ENCODE measurements at regions not wholly inside any gene's neighbourhood (a gene's known extent, or its start where the extent isn't known, plus 50 kb on each side); places are given as distances from the start of the nearest gene placed in this dataset.
"Not testable (repeated sequence)": the region's sequence is repeated elsewhere in the genome, so short reads cannot be mapped to it uniquely, and the experiment has no call there.

DNA sequence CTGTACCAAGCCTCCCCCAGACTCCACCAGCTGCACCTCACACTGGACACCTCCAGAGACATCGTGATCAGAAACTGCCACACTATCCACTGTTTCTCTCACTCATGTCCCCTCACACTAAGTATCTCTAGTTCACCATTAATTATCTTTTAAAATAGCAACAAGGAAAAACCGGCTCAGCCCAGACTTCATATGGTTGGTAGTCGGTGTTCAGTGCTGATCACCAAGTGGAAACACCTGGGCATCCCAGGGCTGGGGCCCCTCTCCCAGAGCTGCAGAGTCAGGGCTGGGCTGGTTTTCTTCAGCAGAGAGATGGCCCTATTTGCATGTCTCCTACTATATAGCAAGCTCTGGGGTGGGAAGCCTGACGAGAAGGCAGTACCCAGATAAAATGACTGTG lies 1140.0 kb downstream of the TMEM121 start:
- Histone ChIP-seq H3K4me3 (ENCODE audit: insufficient read depth, low read depth, low read length) (no peak overlapping the region), H3K27me3 (ENCODE audit: insufficient read depth, low read length) (no peaks in the 10 kb centered on the region), H2AFZ (ENCODE audit: low read depth, low read length) (no peak overlapping the region), H3K9me3 (ENCODE audit: insufficient read depth, low read depth, low read length) (peaks cover 5% of the 10 kb centered on the region), H3K79me2 (ENCODE audit: insufficient read depth, low read length) (no peaks in the 10 kb centered on the region), H3K36me3 (ENCODE audit: insufficient read depth, low read length) (no peaks in the 10 kb centered on the region), H4K20me1 (ENCODE audit: insufficient read depth, low read length) (no peaks in the 10 kb centered on the region), H3K27ac (ENCODE audit: low read depth, low read length) (no peak overlapping the region), H3K9ac (ENCODE audit: low read length) (no peak overlapping the region), H3K4me1 (ENCODE audit: insufficient read depth, low read length) (no peaks in the 10 kb centered on the region), H3K4me2 (ENCODE audit: low read length) (no peak overlapping the region)
- Mint-ChIP-seq H3K4me1 (ENCODE audit: low read depth, unreplicated experiment) (no peaks in the 10 kb centered on the region), H3K9me3 (ENCODE audit: unreplicated experiment) (peaks cover 9% of the 10 kb centered on the region), H3K4me3 (ENCODE audit: unreplicated experiment) (no peak overlapping the region), H3K27ac (ENCODE audit: unreplicated experiment) (no peak overlapping the region), H3K36me3 (ENCODE audit: low read depth, unreplicated experiment) (no peaks in the 10 kb centered on the region), H3K27me3 (ENCODE audit: low read depth, unreplicated experiment) (no peaks in the 10 kb centered on the region)
- TF ChIP-seq EZH2 (IDR thresholded peaks at IDR 0.05; ENCODE audit: insufficient read depth, low read length) (no peak), CTCF (IDR thresholded peaks at IDR 0.05; ENCODE audit: insufficient read depth, low read depth, low read length) (no peak)
- DNase-seq (ENCODE audit: low read depth) = no peak
- FAIRE-seq = no peak

- Mint-ChIP-seq H3K27me3 (ENCODE audit: low read depth, unreplicated experiment) (no peaks in the 10 kb centered on the region), H3K4me1 (ENCODE audit: low read depth, unreplicated experiment) (no peaks in the 10 kb centered on the region), H3K27ac (ENCODE audit: unreplicated experiment) (no peak overlapping the region), H3K4me3 (ENCODE audit: unreplicated experiment) (no peak overlapping the region), H3K36me3 (ENCODE audit: low read depth, unreplicated experiment) (no peaks in the 10 kb centered on the region), H3K9me3 (ENCODE audit: unreplicated experiment) (peaks cover 2% of the 10 kb centered on the region)
- Histone ChIP-seq H3K4me3 (ENCODE audit: insufficient read depth, low read depth, low read length) (no peak overlapping the region), H3K9ac (ENCODE audit: low read length) (no peak overlapping the region), H3K36me3 (ENCODE audit: insufficient read depth, low read length) (no peaks in the 10 kb centered on the region), H3K79me2 (ENCODE audit: insufficient read depth, low read length) (no peaks in the 10 kb centered on the region), H3K4me1 (ENCODE audit: insufficient read depth, low read length) (no peaks in the 10 kb centered on the region), H2AFZ (ENCODE audit: low read depth, low read length) (no peak overlapping the region), H3K9me3 (ENCODE audit: insufficient read depth, low read depth, low read length) (peaks cover 7% of the 10 kb centered on the region), H3K27ac (ENCODE audit: low read depth, low read length) (no peak overlapping the region), H4K20me1 (ENCODE audit: insufficient read depth, low read length) (no peaks in the 10 kb centered on the region), H3K4me2 (ENCODE audit: low read length) (no peak overlapping the region), H3K27me3 (ENCODE audit: insufficient read depth, low read length) (no peaks in the 10 kb centered on the region)
- DNase-seq (ENCODE audit: low read depth) (no peak), FAIRE-seq (no peak)
- TF ChIP-seq EZH2 (IDR thresholded peaks at IDR 0.05; ENCODE audit: insufficient read depth, low read length) (no peak), CTCF (IDR thresholded peaks at IDR 0.05; ENCODE audit: insufficient read depth, low read depth, low read length) (no peak)
Measured at GRCh38 chr14:106670011-106670410, 1143.6 kb downstream of the TMEM121 start.

- H3K9me3 ChIP-seq (ENCODE audit: insufficient read depth, low read depth, low read length); H3K27ac ChIP-seq (ENCODE audit: low read depth, low read length); H3K4me3 Mint-ChIP-seq (ENCODE audit: unreplicated experiment); H4K20me1 ChIP-seq (ENCODE audit: insufficient read depth, low read length); DNase-seq (ENCODE audit: low read depth); H3K4me3 ChIP-seq (ENCODE audit: insufficient read depth, low read depth, low read length); H3K27me3 Mint-ChIP-seq (ENCODE audit: low read depth, unreplicated experiment); H2AFZ ChIP-seq (ENCODE audit: low read depth, low read length); FAIRE-seq; H3K4me1 ChIP-seq (ENCODE audit: insufficient read depth, low read length); H3K79me2 ChIP-seq (ENCODE audit: insufficient read depth, low read length); H3K27ac Mint-ChIP-seq (ENCODE audit: unreplicated experiment); H3K4me2 ChIP-seq (ENCODE audit: low read length); H3K9me3 Mint-ChIP-seq (ENCODE audit: unreplicated experiment); H3K4me1 Mint-ChIP-seq (ENCODE audit: low read depth, unreplicated experiment); H3K27me3 ChIP-seq (ENCODE audit: insufficient read depth, low read length); H3K9ac ChIP-seq (ENCODE audit: low read length); H3K36me3 Mint-ChIP-seq (ENCODE audit: low read depth, unreplicated experiment); H3K36me3 ChIP-seq (ENCODE audit: insufficient read depth, low read length): not testable (repeated sequence)
Measured at GRCh38 chr14:106674093-106674492, 1147.7 kb downstream of the TMEM121 start.

DNA sequence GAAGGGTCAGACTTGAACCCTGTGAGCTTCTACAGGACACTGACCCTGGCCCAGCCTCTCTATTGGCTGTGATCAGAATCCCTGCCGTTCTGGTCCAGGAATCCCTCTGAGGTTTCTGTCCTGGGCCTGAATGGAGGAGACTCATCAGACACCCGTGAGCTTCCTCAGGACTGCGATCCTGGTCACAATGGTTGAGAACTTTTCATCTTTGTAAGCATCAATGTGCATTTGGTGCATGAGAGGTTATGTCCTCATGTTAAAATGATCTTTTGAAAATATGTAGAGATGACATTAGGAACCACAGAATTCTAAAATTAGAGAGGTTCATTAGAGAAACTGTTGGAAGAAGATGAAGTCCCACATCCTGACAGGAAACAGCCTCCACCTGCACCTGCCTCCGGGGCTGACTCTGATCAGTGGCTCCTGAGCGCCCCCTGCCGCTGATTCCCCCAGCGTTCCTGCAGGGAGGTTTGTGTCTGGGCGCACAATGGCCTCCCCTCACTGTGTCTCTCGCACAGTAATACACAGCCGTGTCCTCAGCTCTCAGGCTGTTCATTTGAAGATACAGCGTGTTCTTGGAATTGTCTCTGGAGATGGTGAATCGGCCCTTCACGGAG lies 1148.2 kb downstream of the TMEM121 start:
- not testable (repeated sequence) for H3K4me1 Mint-ChIP-seq (ENCODE audit: low read depth, unreplicated experiment); FAIRE-seq; H3K9ac ChIP-seq (ENCODE audit: low read length); H3K79me2 ChIP-seq (ENCODE audit: insufficient read depth, low read length); H2AFZ ChIP-seq (ENCODE audit: low read depth, low read length); H3K9me3 Mint-ChIP-seq (ENCODE audit: unreplicated experiment); H3K4me3 ChIP-seq (ENCODE audit: insufficient read depth, low read depth, low read length); H3K36me3 ChIP-seq (ENCODE audit: insufficient read depth, low read length); H3K9me3 ChIP-seq (ENCODE audit: insufficient read depth, low read depth, low read length); H3K4me1 ChIP-seq (ENCODE audit: insufficient read depth, low read length); DNase-seq (ENCODE audit: low read depth); H3K27ac ChIP-seq (ENCODE audit: low read depth, low read length); H3K27ac Mint-ChIP-seq (ENCODE audit: unreplicated experiment); H3K27me3 ChIP-seq (ENCODE audit: insufficient read depth, low read length); H3K4me2 ChIP-seq (ENCODE audit: low read length); H3K27me3 Mint-ChIP-seq (ENCODE audit: low read depth, unreplicated experiment); H3K36me3 Mint-ChIP-seq (ENCODE audit: low read depth, unreplicated experiment); H4K20me1 ChIP-seq (ENCODE audit: insufficient read depth, low read length); H3K4me3 Mint-ChIP-seq (ENCODE audit: unreplicated experiment)

- not testable (repeated sequence) for H3K4me2 ChIP-seq (ENCODE audit: low read length); H3K9me3 ChIP-seq (ENCODE audit: insufficient read depth, low read depth, low read length); H3K4me3 ChIP-seq (ENCODE audit: insufficient read depth, low read depth, low read length); H3K27me3 Mint-ChIP-seq (ENCODE audit: low read depth, unreplicated experiment); H3K4me1 Mint-ChIP-seq (ENCODE audit: low read depth, unreplicated experiment); H3K9ac ChIP-seq (ENCODE audit: low read length); H3K79me2 ChIP-seq (ENCODE audit: insufficient read depth, low read length); H3K36me3 ChIP-seq (ENCODE audit: insufficient read depth, low read length); DNase-seq (ENCODE audit: low read depth); H3K36me3 Mint-ChIP-seq (ENCODE audit: low read depth, unreplicated experiment); FAIRE-seq; H3K27me3 ChIP-seq (ENCODE audit: insufficient read depth, low read length); H3K4me3 Mint-ChIP-seq (ENCODE audit: unreplicated experiment); H3K27ac Mint-ChIP-seq (ENCODE audit: unreplicated experiment); H3K4me1 ChIP-seq (ENCODE audit: insufficient read depth, low read length); H2AFZ ChIP-seq (ENCODE audit: low read depth, low read length); H3K27ac ChIP-seq (ENCODE audit: low read depth, low read length); H3K9me3 Mint-ChIP-seq (ENCODE audit: unreplicated experiment); H4K20me1 ChIP-seq (ENCODE audit: insufficient read depth, low read length)
Measured at GRCh38 chr14:106675716-106676115, 1149.3 kb downstream of the TMEM121 start.
